Muscle of leg (tissue), 3 donors: ENCODE measurements at regions not wholly inside any gene's neighbourhood (a gene's known extent, or its start where the extent isn't known, plus 50 kb on each side); places are given as distances from the start of the nearest gene placed in this dataset.

Experiments
- DNase-seq: peaks from one replicate; pipeline ENCODE4 v3.0.0; 2013
- H3K27ac ChIP-seq: one replicate; pipeline ENCODE4 v1.5.1; 2013; ENCODE audit warnings: mild to moderate bottlenecking, low read length, control low read depth
- H3K27me3 ChIP-seq: one replicate; pipeline ENCODE4 v1.6.1; 2013; ENCODE audit warnings: low read length; ENCODE audit not compliant: control insufficient read depth, insufficient read depth
- H3K36me3 ChIP-seq: one replicate; pipeline ENCODE4 v1.6.1; 2013; ENCODE audit warnings: low read length; ENCODE audit not compliant: control insufficient read depth, insufficient read depth
- H3K4me1 ChIP-seq: one replicate; pipeline ENCODE4 v1.6.1; 2013; ENCODE audit warnings: low read length; ENCODE audit not compliant: control insufficient read depth, insufficient read depth
- H3K4me3 ChIP-seq: one replicate; pipeline ENCODE4 v1.5.1; 2013; ENCODE audit warnings: low read length, control low read depth
- H3K9me3 ChIP-seq: replicated peaks from 2 replicates; pipeline ENCODE4 v1.6.1; 2013; ENCODE audit warnings: low read depth, low read length; ENCODE audit not compliant: control insufficient read depth
- WGBS: methylation state at CpG from one replicate; pipeline ENCODE4 v1.1.5; 2013; ENCODE audit warnings: missing lambda C conversion rate; ENCODE audit not compliant: insufficient coverage; 5-methylcytosine and 5-hydroxymethylcytosine counted together

GRCh38 chr6:66731310-66731709, 1024.3 kb upstream of the EYS start:
- H3K27ac ChIP-seq, result no peak overlapping the region
- no CpG with 5 or more reads among the region's 1 CpG for WGBS

GRCh38 chr6:66725670-66726069, 1018.6 kb upstream of the EYS start:
- no peaks in the 10 kb centered on the region for H3K27me3 ChIP-seq
- no peak overlapping the region for H3K4me3 ChIP-seq
- DNase-seq, result no peak
- WGBS, result no CpG with 5 or more reads among the region's 3 CpGs
- H3K27ac ChIP-seq, result no peak overlapping the region
- H3K36me3 ChIP-seq, result no peaks in the 10 kb centered on the region
- H3K9me3 ChIP-seq, result peaks cover 3% of the 10 kb centered on the region
- H3K4me1 ChIP-seq, result no peaks in the 10 kb centered on the region

More at GRCh38 chr6:66731310-66731709, 1024.3 kb upstream of the EYS start:
- Histone ChIP-seq H3K4me3 (no peak overlapping the region), H3K36me3 (no peaks in the 10 kb centered on the region), H3K27me3 (no peaks in the 10 kb centered on the region), H3K9me3 (peaks cover 3% of the 10 kb centered on the region), H3K4me1 (no peaks in the 10 kb centered on the region)
- DNase-seq, result no peak

- H3K27me3 ChIP-seq, result no peaks in the 10 kb centered on the region
- H3K36me3 ChIP-seq, result no peaks in the 10 kb centered on the region
- H3K4me3 ChIP-seq, result no peak overlapping the region
- no peaks in the 10 kb centered on the region for H3K4me1 ChIP-seq
- H3K9me3 ChIP-seq, result peaks cover 2% of the 10 kb centered on the region
- no peak for DNase-seq
- no peak overlapping the region for H3K27ac ChIP-seq
- 80% methylated on average over 1 of the region's 4 CpGs for WGBS
Measured at GRCh38 chr6:66717801-66718200, 1010.8 kb upstream of the EYS start.

GRCh38 chr6:66699385-66699784, 992.4 kb upstream of the EYS start:
- Histone ChIP-seq H3K36me3 (no peaks in the 10 kb centered on the region), H3K4me1 (no peaks in the 10 kb centered on the region), H3K27me3 (no peaks in the 10 kb centered on the region), H3K9me3 (peaks cover 7% of the 10 kb centered on the region), H3K4me3 (no peak overlapping the region), H3K27ac (no peak overlapping the region)
- no peak for DNase-seq
- no CpG with 5 or more reads among the region's 1 CpG for WGBS

- no peaks in the 10 kb centered on the region for H3K27me3 ChIP-seq
- H3K4me1 ChIP-seq, result no peaks in the 10 kb centered on the region
- 96% methylated on average over 3 of the region's 4 CpGs for WGBS
- H3K27ac ChIP-seq, result no peak overlapping the region
- no peaks in the 10 kb centered on the region for H3K36me3 ChIP-seq
- peaks cover 5% of the 10 kb centered on the region for H3K9me3 ChIP-seq
- H3K4me3 ChIP-seq, result no peak overlapping the region
- DNase-seq, result no peak
Measured at GRCh38 chr6:66689608-66690007, 982.6 kb upstream of the EYS start.

- Histone ChIP-seq H3K9me3 (peaks cover 9% of the 10 kb centered on the region), H3K4me3 (no peak overlapping the region)
- no peak for DNase-seq
Measured at GRCh38 chr6:66687611-66688140, 980.6 kb upstream of the EYS start.

GRCh38 chr6:66675906-66676305, 968.9 kb upstream of the EYS start:
- Histone ChIP-seq H3K36me3 (no peaks in the 10 kb centered on the region), H3K4me3 (no peak overlapping the region), H3K9me3 (no peaks in the 10 kb centered on the region), H3K27me3 (no peaks in the 10 kb centered on the region), H3K27ac (no peak overlapping the region), H3K4me1 (no peaks in the 10 kb centered on the region)
- no CpG with 5 or more reads among the region's 5 CpGs for WGBS
- DNase-seq, result peak; percentile 1

More at GRCh38 chr6:66687611-66688140, 980.6 kb upstream of the EYS start:
- H3K27ac ChIP-seq, result no peak overlapping the region
- WGBS, result no CpG with 5 or more reads among the region's 3 CpGs
- no peaks in the 10 kb centered on the region for H3K4me1 ChIP-seq
- no peaks in the 10 kb centered on the region for H3K27me3 ChIP-seq
- H3K36me3 ChIP-seq, result no peaks in the 10 kb centered on the region

- Histone ChIP-seq H3K27ac (no peak overlapping the region), H3K27me3 (no peaks in the 10 kb centered on the region), H3K4me3 (no peak overlapping the region), H3K4me1 (no peaks in the 10 kb centered on the region), H3K36me3 (no peaks in the 10 kb centered on the region), H3K9me3 (no peaks in the 10 kb centered on the region)
- no CpG with 5 or more reads among the region's 4 CpGs for WGBS
- DNase-seq, result no peak
Measured at GRCh38 chr6:66664112-66664511, 957.1 kb upstream of the EYS start.

- Histone ChIP-seq H3K36me3 (no peaks in the 10 kb centered on the region), H3K27ac (no peak overlapping the region), H3K4me1 (no peaks in the 10 kb centered on the region), H3K4me3 (no peak overlapping the region), H3K27me3 (no peaks in the 10 kb centered on the region), H3K9me3 (no peaks in the 10 kb centered on the region)
- DNase-seq, result no peak
- WGBS, result 68% methylated on average over 3 of the region's 6 CpGs
Measured at GRCh38 chr6:66662721-66663507, 955.9 kb upstream of the EYS start.

- no peak overlapping the region for H3K4me3 ChIP-seq
- no peaks in the 10 kb centered on the region for H3K4me1 ChIP-seq
- no peaks in the 10 kb centered on the region for H3K9me3 ChIP-seq
- no peaks in the 10 kb centered on the region for H3K36me3 ChIP-seq
- no peak overlapping the region for H3K27ac ChIP-seq
- no peaks in the 10 kb centered on the region for H3K27me3 ChIP-seq
- DNase-seq, result peak; percentile 39
Measured at GRCh38 chr6:66662196-66662595, 955.2 kb upstream of the EYS start.
